HG02884 (cell line): ENCODE measurements at regions not wholly inside any gene's neighbourhood (a gene's known extent, or its start where the extent isn't known, plus 50 kb on each side); places are given as distances from the start of the nearest gene placed in this dataset.
"Not testable (repeated sequence)": the region's sequence is repeated elsewhere in the genome, so short reads cannot be mapped to it uniquely, and the experiment has no call there.

Experiments used
- ATAC-seq: cut with Tn5 transposase; IDR thresholded peaks from one replicate; pipeline ENCODE4 v1.9.1; 2021; ENCODE audit warnings: mild to moderate bottlenecking, moderate library complexity; ENCODE audit not compliant: unreplicated experiment

- no peak for ATAC-seq
Measured at GRCh38 chrX:117843749-117844148, 272.9 kb downstream of the KLHL13 start.

GRCh38 chrX:117840645-117841044 lies 276.0 kb downstream of the KLHL13 start:
- ATAC-seq: no peak

DNA sequence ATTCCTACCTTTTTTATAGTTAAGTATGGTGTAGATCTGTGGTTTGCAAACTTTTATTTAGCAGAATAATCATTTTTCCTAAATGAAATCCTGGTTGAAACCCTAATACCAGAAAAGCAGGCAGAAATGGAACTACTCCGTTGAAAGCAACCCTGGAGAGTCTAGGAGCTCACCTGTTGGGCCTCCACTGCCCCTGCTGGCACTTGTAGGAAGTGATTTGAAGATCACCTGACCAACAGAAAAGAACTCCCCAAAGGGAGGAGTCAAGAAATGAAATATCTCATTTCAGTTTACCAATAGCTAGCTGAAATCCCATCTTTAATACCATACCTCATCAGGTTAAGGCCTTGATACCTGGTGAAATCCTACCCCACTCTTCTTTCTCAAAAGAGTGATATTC lies 277.1 kb downstream of the KLHL13 start:
- ATAC-seq: no peak

- no peak for ATAC-seq
Measured at GRCh38 chrX:117838581-117839331, 277.9 kb downstream of the KLHL13 start.

DNA sequence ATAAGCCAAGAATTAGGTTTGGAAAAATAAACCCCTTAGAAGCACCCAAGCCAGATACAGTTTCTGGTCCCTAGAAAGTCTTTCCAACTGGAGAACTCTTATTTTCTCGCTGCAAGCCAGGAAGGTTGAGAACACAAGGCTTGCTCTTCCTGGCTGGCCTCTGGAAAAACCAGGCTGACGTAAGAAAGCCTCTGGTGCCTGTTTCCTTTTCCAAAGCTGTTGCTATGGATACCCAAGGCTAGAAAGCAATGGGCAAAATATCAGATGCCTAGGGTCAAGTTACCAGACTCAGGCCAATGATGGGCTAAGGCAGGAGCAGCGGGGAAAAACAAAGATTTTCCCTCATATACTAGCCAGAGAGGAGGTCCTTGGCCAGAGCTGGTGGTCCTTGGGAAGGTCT lies 281.6 kb downstream of the KLHL13 start:
- no peak for ATAC-seq

DNA sequence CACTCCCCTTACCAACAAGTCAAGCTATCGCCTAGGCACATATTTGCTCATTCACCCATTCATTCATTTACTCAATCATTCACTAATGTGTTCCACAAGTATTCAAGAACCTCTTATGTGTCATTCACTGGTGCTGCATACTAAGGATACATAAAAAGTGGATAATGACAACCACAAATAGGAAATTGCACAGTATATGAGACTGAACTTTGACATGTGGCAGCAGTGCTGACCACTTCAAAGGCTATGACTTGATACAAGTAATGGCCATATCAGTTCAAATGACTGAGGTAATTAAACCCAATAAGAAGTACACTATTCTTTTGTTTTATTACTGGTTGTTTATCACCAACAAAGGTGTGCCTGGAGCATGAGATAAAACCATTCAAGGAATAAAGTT lies 282.5 kb downstream of the KLHL13 start:
- ATAC-seq: no peak

GRCh38 chrX:117821472-117821871 lies 295.1 kb downstream of the KLHL13 start:
- not testable (repeated sequence) for ATAC-seq

GRCh38 chrX:117808426-117808825 lies 308.2 kb downstream of the KLHL13 start:
- no peak for ATAC-seq

DNA sequence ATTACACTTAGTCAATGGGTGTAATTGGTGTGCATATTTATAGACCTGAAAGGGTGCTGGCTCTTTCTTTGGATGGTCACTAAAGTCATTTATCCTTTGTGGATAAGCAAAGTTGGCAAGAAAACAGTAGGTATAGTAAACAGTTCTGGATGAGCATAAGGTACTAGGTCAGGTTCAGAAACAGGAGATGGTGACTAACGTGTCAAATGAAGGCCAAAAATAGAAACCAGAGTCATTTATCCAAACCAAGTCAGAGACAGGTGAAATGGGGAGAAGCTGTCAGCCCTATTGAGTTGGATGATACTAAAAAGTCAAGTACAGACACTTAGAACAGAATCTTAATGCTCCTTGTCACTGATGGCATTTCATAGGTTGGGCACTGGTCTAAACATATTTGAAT lies 313.1 kb downstream of the KLHL13 start:
- ATAC-seq: no peak

DNA sequence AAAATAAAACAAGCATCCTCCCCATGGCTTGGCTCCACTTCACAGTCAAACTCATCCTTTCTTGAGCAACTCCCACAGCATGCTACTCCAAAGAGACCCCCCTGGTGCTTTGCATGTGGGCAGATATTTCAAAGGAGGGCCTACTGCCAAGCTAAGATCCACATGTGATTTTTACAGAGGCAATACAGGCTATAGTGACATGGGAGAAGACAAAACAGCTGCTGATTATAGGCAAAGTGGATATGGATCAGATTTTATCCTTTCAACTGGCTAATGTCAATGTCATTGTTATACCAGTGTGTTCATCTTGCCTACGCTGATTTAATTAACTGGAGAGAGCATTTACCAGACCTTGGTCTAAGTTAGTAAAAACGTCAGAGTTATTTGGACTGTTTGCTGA lies 328.3 kb downstream of the KLHL13 start:
- ATAC-seq: no peak

- ATAC-seq: no peak
Measured at GRCh38 chrX:117771384-117771783, 345.2 kb downstream of the KLHL13 start.

GRCh38 chrX:117768861-117769604 lies 347.6 kb downstream of the KLHL13 start:
- no peak for ATAC-seq

GRCh38 chrX:117765211-117765610 lies 351.4 kb downstream of the KLHL13 start:
- ATAC-seq: no peak

DNA sequence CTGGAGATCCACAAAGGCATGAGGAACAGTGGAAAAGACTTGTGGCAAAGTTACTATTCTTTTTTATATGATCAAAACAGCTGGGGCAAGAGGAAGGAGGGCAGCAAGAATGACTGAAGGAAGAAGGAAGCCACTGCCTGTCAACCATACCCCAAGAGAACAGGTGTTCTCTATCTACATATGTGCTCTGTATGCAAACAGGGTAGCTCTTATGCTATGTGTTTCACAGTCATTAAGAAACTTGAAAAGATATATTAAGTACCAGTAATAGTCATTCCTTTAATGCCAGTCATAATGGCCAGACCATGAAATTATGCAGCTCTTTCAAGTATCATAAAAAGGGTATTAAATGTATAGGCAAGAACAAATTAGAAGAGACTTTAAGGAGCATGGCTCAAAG lies 363.9 kb downstream of the KLHL13 start:
- ATAC-seq: peak; percentile 98

DNA sequence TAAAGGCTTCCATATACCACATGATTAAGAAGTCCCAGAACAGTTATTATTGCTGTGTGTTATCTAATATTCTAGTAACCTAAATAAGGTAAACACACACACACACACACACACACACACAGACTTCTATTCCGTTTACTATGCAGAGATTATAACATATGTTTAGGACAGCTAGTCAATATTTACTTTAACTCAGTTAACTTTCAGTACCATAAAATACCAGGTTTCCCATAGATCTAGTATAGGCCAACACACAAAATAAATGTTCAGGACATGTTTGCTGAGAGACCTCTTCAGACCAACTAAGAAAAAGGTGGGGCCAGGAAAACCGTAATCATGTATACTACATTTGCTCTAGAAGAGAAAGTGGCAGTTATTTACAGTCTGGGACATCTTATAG lies 365.5 kb downstream of the KLHL13 start:
- ATAC-seq: no peak

- no peak for ATAC-seq
Measured at GRCh38 chrX:117744958-117745357, 371.7 kb downstream of the KLHL13 start.

DNA sequence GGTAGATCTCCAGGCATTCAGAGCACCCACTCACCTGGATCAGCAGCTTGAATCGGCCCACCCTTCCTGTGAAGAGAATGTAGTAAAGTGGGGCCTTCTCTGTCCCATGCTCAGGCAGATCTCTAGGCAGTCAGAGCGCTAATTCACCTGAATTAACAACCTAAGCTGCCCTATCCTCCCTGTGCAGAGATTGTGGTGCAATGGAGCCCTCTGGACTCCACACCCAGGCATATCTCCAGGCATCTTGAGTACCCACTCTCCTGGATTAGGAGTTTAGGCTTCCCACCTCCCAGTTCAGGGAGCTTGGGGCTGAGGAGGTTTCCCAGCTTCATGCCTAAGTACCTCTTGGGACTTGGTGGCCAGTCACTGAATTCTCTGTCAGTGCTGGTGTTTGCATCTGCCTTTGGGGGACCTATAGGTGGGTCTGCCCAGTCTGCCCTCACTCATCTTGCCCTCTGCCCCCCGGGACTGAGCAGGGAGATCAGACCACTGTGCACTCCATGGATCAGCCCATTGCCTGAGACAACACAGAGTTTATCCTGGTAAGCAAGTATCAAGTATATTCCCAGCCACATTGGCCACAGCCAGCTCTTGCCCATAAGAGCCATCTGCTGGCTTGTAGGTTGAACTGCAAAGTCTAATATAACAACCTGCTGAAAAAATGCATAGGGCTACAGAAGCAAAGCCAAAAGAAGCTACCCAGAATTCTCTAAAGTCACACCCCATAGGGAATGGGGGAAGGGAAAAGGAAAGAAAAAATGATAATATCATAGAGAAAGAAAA lies 372.9 kb downstream of the KLHL13 start:
- ATAC-seq: no peak

DNA sequence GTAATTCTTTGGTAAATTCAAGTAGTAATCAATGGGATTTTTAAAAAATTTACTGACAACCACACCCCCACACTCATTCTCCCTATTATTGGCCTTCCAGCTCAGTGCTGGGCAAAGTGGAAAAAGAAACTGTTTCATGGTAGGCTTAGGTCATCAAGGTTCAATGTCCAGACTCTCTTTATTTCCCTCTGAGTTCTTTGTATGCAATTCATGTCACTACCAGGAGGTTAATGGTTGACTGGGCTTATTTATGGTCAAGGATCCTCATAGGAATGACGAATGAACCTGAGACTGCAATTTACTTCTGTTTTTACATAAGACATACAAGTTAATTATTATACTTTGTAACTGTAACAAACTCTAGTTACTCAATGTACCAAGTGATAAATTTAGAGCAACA lies 403.2 kb downstream of the KLHL13 start:
- ATAC-seq: no peak

DNA sequence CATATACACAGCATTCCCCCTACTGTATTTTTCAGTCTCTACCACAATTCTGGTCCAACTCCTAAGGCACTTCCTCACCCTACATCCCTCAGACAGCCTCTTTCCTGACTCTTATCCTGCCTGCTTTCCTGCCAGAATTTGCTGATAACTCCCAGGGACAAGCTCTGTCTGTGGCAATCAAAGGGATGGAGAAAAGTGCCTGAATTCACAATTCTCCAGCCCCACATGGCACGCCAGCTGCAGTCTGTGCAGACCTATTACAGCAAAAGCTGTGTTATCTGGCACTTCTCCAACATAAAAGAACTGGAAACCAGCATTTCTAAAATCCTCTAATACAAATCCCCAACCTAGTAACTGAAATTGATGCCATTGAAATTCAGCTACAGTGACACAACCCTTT lies 404.8 kb downstream of the KLHL13 start:
- no peak for ATAC-seq

- ATAC-seq: no peak
Measured at GRCh38 chrX:117707948-117708743, 408.5 kb downstream of the KLHL13 start.

DNA sequence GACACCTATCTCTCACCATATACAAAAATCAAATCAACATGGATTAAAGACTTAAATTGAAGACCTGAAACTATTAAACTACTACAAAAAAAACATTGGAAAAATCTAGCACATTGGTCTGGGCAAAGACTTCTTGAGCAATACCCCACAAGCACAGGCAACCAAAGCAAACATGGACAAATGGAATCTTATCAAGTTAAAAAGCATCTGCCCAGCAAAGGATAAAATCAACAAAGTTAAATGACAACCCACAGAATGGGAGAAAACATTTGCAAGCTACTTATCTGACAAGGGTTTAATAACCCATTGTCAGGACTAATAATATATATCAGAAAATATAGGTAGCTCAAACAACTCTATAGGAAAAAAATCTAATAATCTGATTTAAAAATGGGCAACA lies 415.6 kb downstream of the KLHL13 start:
- ATAC-seq: no peak
